Natural killer cell (primary cell): ENCODE measurements at regions not wholly inside any gene's neighbourhood (a gene's known extent, or its start where the extent isn't known, plus 50 kb on each side); places are given as distances from the start of the nearest gene placed in this dataset.
A peak's percentile ranks its signal among the peaks of the same experiment; 100 is the strongest.

Source experiments
- ATAC-seq, 3 donors: fragments of 150-1000 bp in 2 of 3; fragments of 200-7000 bp in 1 of 3; cut with Tn5 transposase; 1 replicate in 1 of 3; 2 replicates in 2 of 3; pipeline ENCODE4 v1.10.0; 2021; ENCODE audit warnings: mild to moderate bottlenecking in 2 of 3, moderate library complexity in 2 of 3
- DNase-seq, 2 donors: peaks; one replicate each; pipeline versions ENCODE4 v3.0.0 to v3.0.0-alpha.2; 2013 to 2021; ENCODE audit warnings: mixed read lengths in 1 of 2
- H3K27ac ChIP-seq: one replicate; pipeline ENCODE4 v1.5.1; 2013; ENCODE audit warnings: mild to moderate bottlenecking, low read length
- H3K27me3 ChIP-seq: one replicate; pipeline ENCODE4 v1.6.1; 2013; ENCODE audit warnings: low read length; ENCODE audit not compliant: control insufficient read depth, insufficient read depth
- H3K36me3 ChIP-seq: one replicate; pipeline ENCODE4 v1.6.1; 2013; ENCODE audit warnings: low read length; ENCODE audit not compliant: control insufficient read depth, insufficient read depth
- H3K4me1 ChIP-seq: one replicate; pipeline ENCODE4 v1.6.1; 2013; ENCODE audit warnings: low read length; ENCODE audit not compliant: control insufficient read depth, insufficient read depth
- H3K4me3 ChIP-seq: one replicate; pipeline ENCODE4 v1.5.1; 2013; ENCODE audit warnings: low read length
- H3K9me3 ChIP-seq: one replicate; pipeline ENCODE4 v1.6.1; 2013; ENCODE audit warnings: low read length; ENCODE audit not compliant: control insufficient read depth, insufficient read depth
- H3K27ac Mint-ChIP-seq, 2 donors: one replicate each; pipeline ENCODE4 v1.8.0; 2022; ENCODE audit warnings: mild to moderate bottlenecking in 2 of 2, mixed read lengths in 2 of 2, moderate library complexity in 1 of 2
- H3K27me3 Mint-ChIP-seq, 2 donors: one replicate each; pipeline ENCODE4 v1.8.0; 2022; ENCODE audit warnings: low read depth in 2 of 2, mixed read lengths in 2 of 2
- H3K36me3 Mint-ChIP-seq: one replicate; pipeline ENCODE4 v1.8.0; 2022; ENCODE audit warnings: mixed read lengths
- H3K4me1 Mint-ChIP-seq, 2 donors: one replicate each; pipeline ENCODE4 v1.8.0; 2022; ENCODE audit warnings: mixed read lengths in 2 of 2
- H3K4me3 Mint-ChIP-seq: one replicate; pipeline ENCODE4 v1.8.0; 2022; ENCODE audit warnings: mild to moderate bottlenecking, moderate library complexity, mixed read lengths
- H3K9me3 Mint-ChIP-seq, 2 donors: one replicate each; pipeline ENCODE4 v1.8.0; 2022; ENCODE audit warnings: mixed read lengths in 2 of 2
- WGBS: methylation state at CpG from one replicate; pipeline ENCODE4 v1.1.7; 2013; ENCODE audit warnings: missing lambda C conversion rate; ENCODE audit not compliant: insufficient coverage; 5-methylcytosine and 5-hydroxymethylcytosine counted together
- intact Hi-C: fragments of 100-400 bp; cut with micrococcal nuclease; formaldehyde crosslinking; loops from one replicate; pipeline ENCODE4 v1.14.2; 2022
- TF ChIP-seq, protein P1 (sequence below): fragments of 200-600 bp; IDR thresholded peaks from one replicate; pipeline ENCODE4 v1.8.0; 2022; ENCODE audit warnings: antibody characterized with exemption

DNA sequence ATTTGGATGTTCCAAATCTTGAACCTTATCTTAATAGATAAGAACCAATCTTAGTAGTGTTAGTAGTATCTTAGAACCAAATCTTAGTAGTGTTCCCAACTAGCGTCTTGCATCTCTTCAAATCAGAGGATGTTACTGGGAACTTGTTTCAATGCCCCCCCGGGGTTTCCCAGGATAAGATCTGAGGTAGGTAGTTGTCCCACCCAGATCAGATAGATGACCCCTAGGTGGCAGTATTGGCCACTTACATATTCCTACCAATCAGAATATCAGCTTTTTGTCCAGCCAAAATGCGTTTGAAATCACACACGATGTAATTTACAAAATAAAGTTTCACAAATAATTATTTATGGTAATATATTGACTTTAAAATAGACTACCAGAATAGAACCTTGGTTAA lies 314.8 kb downstream of the MBD2 start:
- intact Hi-C loops: no loop called here
- H3K4me1 ChIP-seq: no peaks in the 10 kb centered on the region
- no peaks in the 10 kb centered on the region for H3K27me3 ChIP-seq
- ATAC-seq: no peak
- Mint-ChIP-seq H3K27me3 (no peaks in the 10 kb centered on the region), H3K4me1 (no peaks in the 10 kb centered on the region), H3K4me3 (no peak overlapping the region), H3K9me3 (peaks cover 0 to 14% of the 10 kb centered on the region in 2 donors), H3K36me3 (no peaks in the 10 kb centered on the region), H3K27ac (no peak overlapping the region)
- TF ChIP-seq, protein P1, sequence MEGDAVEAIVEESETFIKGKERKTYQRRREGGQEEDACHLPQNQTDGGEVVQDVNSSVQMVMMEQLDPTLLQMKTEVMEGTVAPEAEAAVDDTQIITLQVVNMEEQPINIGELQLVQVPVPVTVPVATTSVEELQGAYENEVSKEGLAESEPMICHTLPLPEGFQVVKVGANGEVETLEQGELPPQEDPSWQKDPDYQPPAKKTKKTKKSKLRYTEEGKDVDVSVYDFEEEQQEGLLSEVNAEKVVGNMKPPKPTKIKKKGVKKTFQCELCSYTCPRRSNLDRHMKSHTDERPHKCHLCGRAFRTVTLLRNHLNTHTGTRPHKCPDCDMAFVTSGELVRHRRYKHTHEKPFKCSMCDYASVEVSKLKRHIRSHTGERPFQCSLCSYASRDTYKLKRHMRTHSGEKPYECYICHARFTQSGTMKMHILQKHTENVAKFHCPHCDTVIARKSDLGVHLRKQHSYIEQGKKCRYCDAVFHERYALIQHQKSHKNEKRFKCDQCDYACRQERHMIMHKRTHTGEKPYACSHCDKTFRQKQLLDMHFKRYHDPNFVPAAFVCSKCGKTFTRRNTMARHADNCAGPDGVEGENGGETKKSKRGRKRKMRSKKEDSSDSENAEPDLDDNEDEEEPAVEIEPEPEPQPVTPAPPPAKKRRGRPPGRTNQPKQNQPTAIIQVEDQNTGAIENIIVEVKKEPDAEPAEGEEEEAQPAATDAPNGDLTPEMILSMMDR: peak; percentile 18
- H3K9me3 ChIP-seq: no peaks in the 10 kb centered on the region
- no peaks in the 10 kb centered on the region for H3K36me3 ChIP-seq
- peak in 1 of 2 donors; percentile 15 for DNase-seq
- WGBS: 84% methylated on average over 2 of the region's 4 CpGs
- no peak overlapping the region for H3K27ac ChIP-seq
- no peak overlapping the region for H3K4me3 ChIP-seq

DNA sequence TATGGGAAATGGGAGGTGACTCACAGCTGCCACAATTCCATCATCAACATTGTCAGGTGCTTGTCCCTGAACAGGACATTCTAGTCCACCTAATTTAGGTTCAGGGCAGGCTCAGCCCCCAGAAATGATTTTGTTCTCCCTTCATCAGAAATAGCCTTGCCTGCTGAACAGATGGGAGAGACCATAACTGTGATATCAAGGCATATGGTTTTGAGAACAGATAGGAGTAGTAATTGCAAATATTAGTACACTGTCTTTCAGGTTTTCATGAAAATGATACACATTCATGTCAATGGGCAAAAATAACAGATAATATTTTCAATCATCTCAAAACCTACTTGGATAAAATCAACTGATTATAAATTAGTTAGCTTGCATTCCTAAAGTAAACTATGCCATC lies 316.5 kb downstream of the MBD2 start:
- Histone ChIP-seq H3K4me1 (no peaks in the 10 kb centered on the region), H3K27ac (no peak overlapping the region), H3K36me3 (no peaks in the 10 kb centered on the region), H3K9me3 (no peaks in the 10 kb centered on the region), H3K4me3 (no peak overlapping the region), H3K27me3 (no peaks in the 10 kb centered on the region)
- TF ChIP-seq, protein P1: no peak
- no peaks in the 10 kb centered on the region for H3K36me3 Mint-ChIP-seq
- no peak overlapping the region for H3K27ac Mint-ChIP-seq
- no peak overlapping the region for H3K4me3 Mint-ChIP-seq
- intact Hi-C loops: no loop called here
- no peak for DNase-seq
- H3K27me3 Mint-ChIP-seq: no peaks in the 10 kb centered on the region
- H3K9me3 Mint-ChIP-seq: peaks cover 0 to 11% of the 10 kb centered on the region in 2 donors
- no peak for ATAC-seq
- H3K4me1 Mint-ChIP-seq: no peaks in the 10 kb centered on the region

DNA sequence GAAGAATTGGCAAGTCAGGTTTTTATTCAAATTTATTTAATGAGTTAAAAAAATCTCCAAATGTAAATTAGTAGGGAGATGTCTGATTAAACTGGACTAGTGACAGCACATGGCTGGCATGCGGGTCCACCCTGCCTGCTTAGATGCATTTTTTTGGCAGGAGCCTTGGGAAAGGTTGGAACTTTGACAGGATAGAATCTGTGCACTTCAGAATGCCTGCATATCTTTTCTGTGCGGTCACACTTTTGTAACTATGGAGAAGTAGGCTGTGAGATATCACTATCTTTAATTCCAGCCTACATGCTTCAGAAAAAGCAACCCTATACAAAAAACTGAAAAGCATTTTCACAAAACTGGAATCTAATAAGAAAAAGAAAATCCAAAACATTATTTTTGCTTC lies 317.8 kb downstream of the MBD2 start:
- ATAC-seq: no peak
- H3K36me3 ChIP-seq: no peaks in the 10 kb centered on the region
- no peaks in the 10 kb centered on the region for H3K9me3 ChIP-seq
- Mint-ChIP-seq H3K9me3 (peaks cover 0 to 11% of the 10 kb centered on the region in 2 donors), H3K4me3 (no peak overlapping the region), H3K27me3 (no peaks in the 10 kb centered on the region), H3K36me3 (no peaks in the 10 kb centered on the region), H3K27ac (no peak overlapping the region), H3K4me1 (no peaks in the 10 kb centered on the region)
- no peaks in the 10 kb centered on the region for H3K27me3 ChIP-seq
- TF ChIP-seq, protein P1: no peak
- intact Hi-C loops: no loop called here
- no peak for DNase-seq
- no peak overlapping the region for H3K4me3 ChIP-seq
- H3K27ac ChIP-seq: no peak overlapping the region
- H3K4me1 ChIP-seq: no peaks in the 10 kb centered on the region
- 95% methylated on average over 2 of the region's 2 CpGs for WGBS

DNA sequence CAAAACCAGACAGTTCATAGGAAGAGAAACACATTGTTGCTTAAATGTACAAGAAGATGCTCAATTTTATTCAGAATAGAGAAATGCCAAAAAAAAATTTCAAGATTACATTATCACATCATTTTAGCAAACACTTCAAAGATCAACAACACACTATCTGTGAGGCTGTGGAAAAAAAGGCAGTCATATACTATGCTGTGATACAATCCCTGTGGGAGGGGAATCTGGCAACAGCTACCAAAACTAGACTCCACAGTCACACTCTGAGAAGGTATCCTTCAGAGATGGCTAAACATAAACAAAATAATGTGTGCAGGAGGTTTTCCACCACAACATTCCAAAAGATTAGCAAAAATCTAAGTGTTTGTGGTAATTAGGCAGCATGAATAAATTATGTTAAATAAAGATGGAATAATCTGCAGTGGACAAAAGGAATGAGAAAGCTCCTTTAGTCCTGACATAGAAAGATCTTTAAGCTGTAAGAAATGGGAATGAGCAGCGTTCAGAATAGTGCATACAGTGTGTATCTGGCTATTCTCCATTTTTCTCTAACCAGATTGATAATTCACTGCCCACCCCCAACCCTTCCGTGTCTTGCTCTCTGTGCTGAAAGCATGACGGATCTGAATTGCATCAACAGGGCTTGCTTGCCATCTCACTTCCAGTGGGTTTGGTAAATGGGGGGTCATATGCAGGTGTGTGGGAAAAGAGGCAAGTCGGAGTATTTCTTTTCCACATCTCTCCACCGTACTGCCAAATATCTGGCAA lies 329.6 kb downstream of the MBD2 start:
- no peaks in the 10 kb centered on the region for H3K4me1 Mint-ChIP-seq
- H3K4me3 Mint-ChIP-seq: no peak overlapping the region
- intact Hi-C loops: no loop called here
- Histone ChIP-seq H3K4me3 (no peak overlapping the region), H3K27me3 (no peaks in the 10 kb centered on the region), H3K27ac (no peak overlapping the region), H3K36me3 (no peaks in the 10 kb centered on the region), H3K4me1 (no peaks in the 10 kb centered on the region), H3K9me3 (no peaks in the 10 kb centered on the region)
- peaks cover 5 to 17% of the 10 kb centered on the region in 2 donors for H3K9me3 Mint-ChIP-seq
- H3K27ac Mint-ChIP-seq: no peak overlapping the region
- peaks cover 0 to 6% of the 10 kb centered on the region in 2 donors for H3K27me3 Mint-ChIP-seq
- WGBS: 94% methylated on average over 4 of the region's 5 CpGs
- ATAC-seq (no peak), DNase-seq (no peak)
- TF ChIP-seq, protein P1: no peak
- H3K36me3 Mint-ChIP-seq: no peaks in the 10 kb centered on the region
